H54 (cell line): ENCODE measurements at regions not wholly inside any gene's neighbourhood (a gene's known extent, or its start where the extent isn't known, plus 50 kb on each side); places are given as distances from the start of the nearest gene placed in this dataset.

ENCODE experiments used
- DNase-seq: peaks from one replicate; pipeline ENCODE4 v3.0.0; 2011; ENCODE audit warnings: low spot score, mixed read lengths; ENCODE audit not compliant: insufficient read length
- FAIRE-seq: peaks from 3 replicates; lab custom pipeline; 2011; peaks lifted over from hg19 to GRCh38; lab: Jason Lieb, UNC
- POLR2A ChIP-seq: IDR thresholded peaks from 2 replicates; pipeline ENCODE4 v1.6.1; 2011; ENCODE audit warnings: low read depth, mild to moderate bottlenecking, low read length

DNA sequence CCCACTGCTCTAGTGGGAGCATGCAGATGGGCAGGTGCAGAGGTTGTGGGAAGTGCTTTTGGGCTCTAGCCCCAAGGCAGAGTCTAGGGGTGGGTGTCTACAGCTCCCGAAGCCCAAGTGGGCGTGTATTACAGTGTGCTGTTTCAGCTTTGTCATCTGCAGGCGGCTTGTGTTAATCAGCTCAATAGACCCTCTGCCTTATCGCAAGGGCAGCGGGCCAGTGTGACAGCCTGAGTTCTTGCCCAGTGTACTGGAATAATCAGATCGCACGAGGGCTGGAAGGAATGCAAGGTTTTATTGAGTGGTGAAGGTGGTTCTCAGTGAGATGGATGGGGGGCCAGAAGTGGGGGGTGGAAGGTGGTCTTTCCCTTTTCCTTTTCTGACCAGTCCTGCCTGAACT lies 529.4 kb upstream of the AMOT start:
- TF ChIP-seq POLR2A: no peak
- DNase-seq (no peak), FAIRE-seq (no peak)

DNA sequence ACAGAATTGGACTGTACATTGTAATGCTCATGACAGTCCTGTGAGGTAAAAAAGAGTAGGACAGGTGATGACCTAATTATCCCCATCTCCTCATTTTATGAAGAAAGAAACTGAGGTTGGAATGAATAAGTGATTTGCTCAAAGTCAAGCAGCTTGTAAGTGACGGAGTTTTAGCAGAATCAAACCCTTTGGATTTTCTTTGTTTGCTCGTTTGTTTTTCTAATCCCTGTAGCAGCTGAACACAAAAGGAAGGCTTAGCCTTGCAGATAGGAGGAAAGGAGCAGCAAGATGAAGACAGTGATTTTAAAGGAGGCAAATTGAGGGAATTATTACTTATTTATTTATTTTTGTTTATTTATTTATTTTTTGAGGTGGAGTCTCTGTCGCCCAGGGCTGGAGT lies 528.4 kb upstream of the AMOT start:
- FAIRE-seq: no peak
- no peak for DNase-seq
- no peak for TF ChIP-seq POLR2A

DNA sequence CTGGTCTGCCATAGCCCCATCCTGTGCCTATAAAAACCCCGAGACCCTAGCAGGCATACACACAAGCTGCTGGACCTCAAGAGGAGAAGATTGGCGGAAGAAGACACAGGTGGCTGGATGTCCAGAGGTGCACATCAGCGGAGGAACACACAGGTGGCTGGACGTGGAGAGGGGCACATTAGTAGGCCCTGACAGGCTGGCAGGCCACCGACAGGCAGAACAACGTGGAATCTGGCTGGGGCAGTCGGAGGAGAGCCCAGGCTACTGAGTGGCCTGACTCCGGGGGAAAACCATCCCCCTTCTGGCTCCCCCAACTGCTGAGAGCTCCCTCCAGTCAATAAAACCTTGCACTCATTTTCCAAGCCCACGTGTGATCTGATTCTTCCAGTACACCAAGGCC lies 512.5 kb upstream of the AMOT start:
- FAIRE-seq (no peak), DNase-seq (no peak)
- no peak for TF ChIP-seq POLR2A

DNA sequence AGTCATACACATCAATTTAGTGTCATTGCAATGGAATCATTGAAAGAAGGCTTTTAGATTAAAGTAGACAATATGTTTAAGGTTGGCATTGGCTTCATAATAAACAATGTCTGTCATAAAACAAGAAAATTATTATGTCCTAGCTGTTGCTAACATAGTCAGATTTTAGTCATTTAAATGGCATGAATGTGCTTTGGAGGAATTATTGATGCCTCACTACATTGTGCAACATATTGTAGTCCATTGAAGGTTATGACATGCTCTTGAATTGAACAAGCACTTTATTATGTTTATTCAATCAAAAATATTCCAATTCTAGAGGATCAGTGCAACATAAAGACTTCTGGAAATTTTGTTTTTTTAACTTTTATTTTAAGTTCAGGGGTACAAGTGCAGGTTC lies 489.8 kb upstream of the AMOT start:
- DNase-seq: no peak
- no peak for TF ChIP-seq POLR2A
- no peak for FAIRE-seq

DNA sequence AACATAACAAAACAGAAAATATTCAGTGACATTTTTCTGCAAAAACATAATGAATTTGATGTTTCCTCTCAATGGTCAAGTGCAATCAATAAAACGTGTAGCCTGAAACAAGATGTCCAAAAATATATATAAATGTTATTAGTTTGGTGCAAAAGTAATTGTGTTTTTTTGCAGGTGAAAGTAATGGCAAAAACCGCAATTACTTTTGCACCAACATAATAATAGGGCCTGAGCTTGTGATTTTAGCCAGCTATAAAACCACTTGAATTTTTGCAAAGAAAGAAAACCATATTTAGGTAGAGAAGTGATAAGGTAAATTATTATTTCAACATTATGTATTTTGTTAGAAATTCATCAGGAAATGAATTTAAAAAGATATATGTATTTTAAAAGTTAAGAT lies 475.3 kb upstream of the AMOT start:
- TF ChIP-seq POLR2A: no peak
- no peak for DNase-seq
- no peak for FAIRE-seq

DNA sequence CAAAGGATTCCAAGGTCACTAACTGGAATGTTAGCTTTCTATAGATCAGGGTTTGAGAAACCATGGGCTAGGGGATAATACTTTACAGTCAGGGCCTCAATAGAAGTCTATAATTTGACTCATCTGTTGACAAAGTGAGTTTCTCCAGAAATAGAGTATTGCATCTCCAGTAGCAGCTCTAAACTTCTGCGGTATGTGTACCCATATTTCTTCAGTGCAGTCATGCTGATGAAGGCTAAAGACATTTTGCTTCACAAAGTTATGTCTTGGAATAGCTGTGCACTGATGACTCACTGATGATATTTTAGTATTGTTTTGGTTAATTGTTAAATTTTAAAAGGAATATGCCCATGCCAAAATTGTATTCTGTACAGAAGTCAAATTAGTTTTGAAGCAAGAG lies 464.9 kb upstream of the AMOT start:
- no peak for TF ChIP-seq POLR2A
- DNase-seq: no peak
- FAIRE-seq: no peak

DNA sequence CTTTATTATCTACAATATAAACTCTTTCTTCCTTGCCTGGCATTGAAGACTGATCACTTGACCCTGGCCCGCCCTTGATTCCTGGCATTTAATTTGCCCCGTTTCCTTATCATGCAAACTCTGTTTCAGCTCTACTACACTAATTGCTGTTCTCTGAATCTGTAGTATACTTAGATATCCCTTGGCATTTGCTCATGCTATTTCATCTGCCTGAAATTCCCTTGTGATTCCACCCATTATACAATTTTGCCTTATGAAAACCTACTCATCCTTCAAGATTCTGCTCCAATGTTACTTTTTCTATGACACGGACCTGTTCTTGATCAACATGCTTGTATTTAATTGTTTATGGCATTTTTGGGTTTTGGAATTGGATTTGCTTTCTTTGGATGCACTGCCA lies 459.9 kb upstream of the AMOT start:
- DNase-seq (no peak), FAIRE-seq (no peak)
- TF ChIP-seq POLR2A: no peak

DNA sequence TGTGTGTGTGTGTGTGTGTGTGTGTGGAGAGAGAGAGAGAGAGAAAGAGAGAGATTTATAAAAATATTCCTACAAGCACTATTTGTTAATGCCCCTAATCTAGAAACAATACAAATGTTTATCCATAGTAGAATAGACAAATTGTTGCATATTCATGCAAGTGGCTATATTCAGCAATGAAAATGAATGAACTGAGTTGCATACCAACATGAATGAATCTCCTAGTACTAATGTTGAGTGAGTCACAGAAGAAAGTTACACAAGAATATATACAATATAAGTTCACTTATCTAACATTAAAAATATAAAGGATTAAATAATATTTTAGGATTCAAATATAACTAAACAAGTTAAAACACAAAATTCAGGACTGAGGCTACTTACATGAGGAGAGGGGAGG lies 456.8 kb upstream of the AMOT start:
- DNase-seq (no peak), FAIRE-seq (no peak)
- TF ChIP-seq POLR2A: no peak

DNA sequence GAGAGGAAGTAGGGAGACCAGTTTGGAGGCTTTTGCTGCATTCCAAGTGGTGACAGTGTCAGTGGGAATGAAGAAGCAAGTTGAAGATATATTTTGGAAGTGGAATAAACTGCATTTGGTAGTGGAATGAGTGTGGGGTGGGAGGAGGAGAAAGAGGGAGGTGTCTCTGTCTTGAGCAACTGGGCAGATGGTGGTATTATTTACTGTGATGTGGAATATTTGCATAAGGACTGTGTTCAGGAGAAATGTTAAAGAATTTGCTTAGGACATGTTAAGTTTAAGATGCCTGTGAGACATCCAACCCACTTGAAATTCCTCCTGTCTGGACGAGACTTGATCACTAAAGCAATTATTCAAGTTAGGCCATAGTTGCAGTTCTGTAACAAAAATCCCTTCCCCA lies 448.9 kb upstream of the AMOT start:
- FAIRE-seq (no peak), DNase-seq (no peak)
- no peak for TF ChIP-seq POLR2A

DNA sequence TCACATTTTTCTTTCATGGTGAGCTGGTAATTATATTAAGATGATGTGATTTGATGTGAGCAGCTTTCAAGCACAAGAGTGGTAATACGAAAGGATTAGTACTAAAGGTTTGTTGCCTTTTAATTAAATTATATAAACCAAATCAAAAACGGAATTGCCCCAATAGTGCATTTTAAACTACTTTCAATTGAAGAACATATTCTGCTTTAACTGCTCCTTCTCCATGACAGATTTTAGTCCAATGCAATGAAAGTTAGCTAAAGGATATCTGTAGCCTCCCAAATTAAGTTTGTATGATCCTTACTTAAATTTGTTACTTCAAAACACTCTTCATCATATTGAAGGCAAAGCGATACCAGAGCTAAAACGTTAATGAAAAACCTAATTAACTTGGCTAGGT lies 447.1 kb upstream of the AMOT start:
- FAIRE-seq (no peak), DNase-seq (no peak)
- no peak for TF ChIP-seq POLR2A

DNA sequence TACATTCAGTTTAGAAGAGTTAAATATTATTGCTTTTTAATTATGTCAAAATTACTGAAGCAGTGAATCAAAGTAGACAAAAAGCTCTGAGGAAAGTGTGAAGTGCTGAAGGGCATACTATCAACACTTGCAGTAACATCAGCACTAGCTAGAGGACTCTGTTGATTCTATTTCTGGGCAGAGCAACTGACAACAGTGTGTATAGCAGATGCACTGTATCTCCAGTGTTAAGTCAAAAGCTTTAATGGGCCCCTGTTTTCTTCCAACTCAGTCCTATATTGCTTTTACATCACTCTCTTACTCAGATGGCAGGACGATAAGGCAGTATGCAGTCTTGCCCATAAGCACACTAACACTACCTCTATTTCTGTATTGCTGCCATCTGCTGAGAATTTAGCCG lies 435.2 kb upstream of the AMOT start:
- no peak for TF ChIP-seq POLR2A
- no peak for FAIRE-seq
- no peak for DNase-seq

DNA sequence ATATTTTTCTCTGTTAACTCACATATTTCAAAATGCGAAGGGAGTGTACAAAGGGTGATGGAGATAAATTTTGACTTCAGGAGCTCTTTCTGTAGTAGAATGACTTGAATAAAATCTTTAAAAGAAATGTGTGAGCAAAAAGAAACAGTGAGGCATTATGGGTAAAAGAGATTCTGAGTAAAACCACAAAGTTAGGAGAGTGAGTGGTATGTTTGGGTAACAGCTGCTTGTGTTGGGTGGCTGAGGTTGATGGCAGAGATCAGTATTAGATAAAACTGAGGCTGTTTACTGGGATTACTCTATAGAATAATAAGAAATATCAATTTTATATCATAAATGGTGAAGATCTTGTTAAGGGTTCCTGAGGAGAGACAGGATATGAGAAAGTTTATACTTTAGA lies 434.2 kb upstream of the AMOT start:
- FAIRE-seq (no peak), DNase-seq (no peak)
- no peak for TF ChIP-seq POLR2A

DNA sequence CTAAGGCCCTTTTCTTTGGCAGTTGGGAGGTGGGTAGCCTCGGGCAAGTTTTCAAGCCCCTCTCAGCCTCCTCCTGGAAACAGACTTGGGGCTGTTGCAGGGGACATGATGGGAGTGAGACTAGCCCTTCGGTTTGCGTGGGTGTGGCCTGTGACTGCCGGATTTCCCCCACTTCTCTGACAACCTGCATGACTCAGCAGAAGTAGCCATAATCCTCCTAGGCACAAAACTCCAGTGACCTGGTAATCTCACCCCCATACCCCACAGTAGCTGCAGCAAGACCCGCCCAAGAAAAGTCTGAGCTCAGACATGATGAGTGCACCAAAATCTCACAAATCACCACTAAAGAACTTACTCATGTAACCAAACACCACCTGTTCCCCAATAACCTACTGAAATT lies 433.7 kb upstream of the AMOT start:
- TF ChIP-seq POLR2A: no peak
- FAIRE-seq (no peak), DNase-seq (no peak)

DNA sequence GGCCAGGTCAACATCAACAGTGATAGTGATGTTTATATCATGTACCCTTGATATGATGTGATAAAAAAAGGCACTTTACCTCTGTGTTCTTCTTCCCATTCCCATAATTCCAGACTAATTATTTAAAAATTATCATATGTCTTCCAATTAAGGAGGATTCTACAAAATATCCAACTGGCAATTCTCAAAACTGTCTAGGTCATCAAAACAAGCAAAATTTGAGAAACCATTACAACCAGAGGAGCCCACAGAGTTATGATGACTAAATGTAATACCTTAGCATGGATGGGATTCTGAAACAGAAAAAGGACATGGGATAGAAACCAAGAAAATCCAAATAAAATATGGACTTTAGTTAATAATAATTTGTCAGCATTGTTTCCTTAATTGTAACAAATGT lies 428.6 kb upstream of the AMOT start:
- DNase-seq (no peak), FAIRE-seq (no peak)
- TF ChIP-seq POLR2A: no peak

DNA sequence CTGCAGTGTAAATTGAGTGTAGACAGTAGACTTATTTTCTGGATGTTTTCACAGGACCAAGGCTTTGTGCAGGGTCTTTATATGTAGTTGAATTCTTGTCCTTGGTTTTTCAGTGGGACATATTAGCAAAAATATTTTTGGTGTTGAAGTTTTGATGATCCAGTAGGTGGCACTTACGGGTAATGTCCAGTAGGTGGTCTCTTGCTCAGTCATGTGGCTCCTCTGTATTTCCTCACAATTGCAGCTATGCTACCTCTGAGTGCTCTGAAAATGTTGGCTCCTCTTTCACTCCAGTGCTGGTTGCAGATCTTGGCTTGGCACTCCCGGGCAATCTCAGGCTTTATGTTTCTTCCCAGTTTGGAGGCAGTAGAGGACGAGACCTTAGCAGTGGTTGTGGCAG lies 419.8 kb upstream of the AMOT start:
- peak; percentile 2 for DNase-seq
- no peak for FAIRE-seq

DNA sequence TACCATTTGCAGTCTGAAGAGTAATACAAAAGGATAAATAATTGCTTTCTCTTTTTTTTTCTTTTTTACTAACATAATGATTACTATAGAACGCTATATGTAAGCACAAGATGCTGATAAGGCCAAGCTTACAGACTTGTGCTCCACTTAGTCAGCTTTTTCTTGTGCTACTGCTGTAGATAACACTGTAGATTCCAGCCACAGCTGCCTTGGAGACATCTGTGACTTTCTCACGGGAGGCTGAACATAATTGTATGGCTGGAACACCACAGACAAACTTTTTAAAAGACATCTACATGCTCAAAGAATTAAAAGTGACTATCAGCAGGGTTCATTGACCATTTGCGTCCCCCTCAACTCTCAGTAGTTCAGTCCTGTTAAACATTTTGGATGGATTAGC lies 381.7 kb upstream of the AMOT start:
- no peak for TF ChIP-seq POLR2A
- no peak for FAIRE-seq
- DNase-seq: no peak

More for the DNA sequence above, 419.8 kb upstream of the AMOT start:
- no peak for TF ChIP-seq POLR2A
